ENCODE measurements at regions not wholly inside any gene's neighbourhood (a gene's known extent, or its start where the extent isn't known, plus 50 kb on each side); places are given as distances from the start of the nearest gene placed in this dataset.

DNA sequence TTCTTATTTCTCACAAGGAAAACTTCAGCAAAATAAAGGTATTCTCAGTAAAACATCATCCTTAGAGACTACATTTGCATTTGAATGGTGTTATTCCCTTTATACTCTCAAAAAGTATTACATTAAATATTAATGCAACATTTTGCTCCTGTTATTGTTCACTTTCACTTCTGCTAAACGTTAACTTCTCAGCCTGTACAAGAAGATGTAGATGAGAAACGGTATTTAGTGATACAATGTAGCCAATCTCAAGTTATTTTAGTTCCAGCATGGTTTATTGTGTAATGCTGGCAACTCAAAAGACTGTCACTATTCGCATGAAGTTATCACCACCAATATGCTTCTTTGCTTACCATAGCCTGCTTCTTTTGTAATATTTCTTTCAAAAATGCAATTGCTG lies 514.1 kb downstream of the CPS1 start:
- DNase-seq = no peak

DNA sequence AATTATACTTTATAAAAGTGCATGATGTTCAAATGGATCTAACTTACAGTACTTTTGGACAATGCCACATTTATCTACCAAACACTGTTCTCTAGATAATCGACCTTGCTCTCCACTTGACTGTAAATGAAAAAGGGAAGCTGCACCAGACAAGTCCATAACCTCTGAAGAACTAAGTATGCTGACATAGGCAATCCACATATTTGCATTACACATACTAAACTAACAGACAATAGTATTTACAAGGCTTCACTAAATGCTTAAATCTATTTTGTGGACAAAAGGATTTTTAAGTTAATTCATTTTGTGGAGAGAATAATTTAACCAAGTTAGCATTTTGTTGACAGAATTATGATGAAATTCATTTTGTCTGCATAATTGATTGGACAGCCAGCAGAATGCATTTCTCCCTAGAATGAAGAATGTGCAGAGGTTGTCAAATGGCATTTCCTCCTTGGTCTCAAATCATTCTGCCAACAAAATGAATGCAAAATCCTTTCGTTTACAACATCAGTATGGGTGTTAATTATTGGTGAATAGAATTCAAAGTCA lies 520.9 kb downstream of the CPS1 start:
- no peak for DNase-seq

DNA sequence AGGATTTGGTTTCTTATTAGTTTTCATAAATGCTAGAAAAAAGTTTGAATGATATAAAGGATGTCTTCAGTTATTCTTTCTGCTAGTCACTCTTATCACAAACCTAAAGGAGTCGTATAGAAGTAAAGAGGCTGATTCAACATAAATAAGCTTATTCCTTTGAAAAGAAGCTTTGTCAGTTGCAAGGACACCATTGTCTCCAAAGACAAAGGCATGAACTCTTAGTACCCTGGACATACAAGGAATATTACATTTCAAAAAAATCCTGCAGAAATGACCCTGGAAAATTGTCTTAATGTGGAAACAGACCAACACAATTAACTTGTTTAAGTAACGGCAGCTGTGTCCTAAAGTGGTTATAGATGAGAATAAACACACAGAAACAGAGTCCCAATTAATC lies 528.0 kb downstream of the CPS1 start:
- no peak for DNase-seq

DNA sequence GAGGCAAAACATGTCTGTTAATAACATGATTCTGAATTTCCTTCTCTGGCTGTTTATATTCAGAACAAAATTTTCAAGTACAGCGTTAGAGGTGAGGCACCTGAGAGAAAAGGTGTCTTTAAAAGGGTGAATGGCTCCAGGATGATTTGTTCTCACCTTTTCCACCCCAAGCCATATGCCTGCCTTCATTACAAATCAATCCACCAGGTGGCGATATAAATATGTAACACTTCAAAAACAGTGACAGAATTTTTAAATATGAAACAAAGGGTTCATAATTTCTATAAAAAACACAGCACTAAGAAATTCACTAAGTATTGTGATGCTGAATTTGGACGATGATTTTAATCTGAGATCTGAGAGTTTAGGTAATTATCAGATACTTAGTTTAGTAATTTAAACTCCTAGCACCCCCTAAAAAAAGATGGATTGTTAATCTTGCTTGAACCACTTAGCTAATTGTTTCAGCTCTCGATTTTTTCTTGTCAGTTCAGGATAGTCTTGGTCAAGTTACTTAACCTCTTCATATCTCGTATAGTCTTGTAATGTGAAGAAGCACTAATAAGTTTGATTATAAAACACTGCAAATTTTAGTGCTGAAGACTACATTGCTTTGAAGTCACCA lies 528.8 kb downstream of the CPS1 start:
- DNase-seq = no peak

DNA sequence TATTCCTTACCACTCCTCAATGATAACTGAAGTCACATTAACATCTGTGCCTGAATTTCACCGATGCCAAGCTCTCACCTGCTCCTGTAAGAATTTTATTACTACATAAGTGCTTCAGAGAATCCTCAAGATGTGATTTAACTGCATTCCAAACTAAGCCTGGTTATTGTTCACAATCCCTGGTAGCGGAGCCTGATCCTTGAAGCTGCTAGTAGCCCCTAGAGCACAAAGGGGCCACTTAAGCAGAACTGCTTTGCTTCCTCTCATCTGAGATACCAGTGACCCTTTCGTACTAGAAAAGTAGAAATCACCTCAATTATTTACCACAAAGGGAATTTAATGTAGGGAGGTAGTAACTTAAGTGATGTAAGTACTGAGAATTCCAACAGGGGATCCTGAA lies 529.6 kb downstream of the CPS1 start:
- DNase-seq = no peak

DNA sequence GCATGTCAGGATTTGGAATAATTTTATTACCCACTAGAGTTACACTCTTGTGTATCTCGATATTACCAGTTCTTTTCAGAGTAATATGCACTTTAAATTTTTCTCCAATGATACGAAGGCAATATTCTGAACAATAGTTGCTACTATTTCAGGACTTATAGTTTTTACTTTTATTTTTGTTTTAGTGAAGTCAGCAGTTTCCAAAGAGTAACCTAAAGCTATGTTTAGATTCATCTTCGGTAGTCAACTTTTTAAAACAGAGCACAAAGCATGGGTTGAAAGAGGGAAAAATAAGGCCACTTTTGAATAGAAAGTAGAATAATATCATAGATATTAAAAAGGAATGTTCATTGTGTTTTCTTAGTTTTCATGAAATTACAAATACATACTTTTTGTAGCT lies 532.7 kb downstream of the CPS1 start:
- no peak for DNase-seq

DNA sequence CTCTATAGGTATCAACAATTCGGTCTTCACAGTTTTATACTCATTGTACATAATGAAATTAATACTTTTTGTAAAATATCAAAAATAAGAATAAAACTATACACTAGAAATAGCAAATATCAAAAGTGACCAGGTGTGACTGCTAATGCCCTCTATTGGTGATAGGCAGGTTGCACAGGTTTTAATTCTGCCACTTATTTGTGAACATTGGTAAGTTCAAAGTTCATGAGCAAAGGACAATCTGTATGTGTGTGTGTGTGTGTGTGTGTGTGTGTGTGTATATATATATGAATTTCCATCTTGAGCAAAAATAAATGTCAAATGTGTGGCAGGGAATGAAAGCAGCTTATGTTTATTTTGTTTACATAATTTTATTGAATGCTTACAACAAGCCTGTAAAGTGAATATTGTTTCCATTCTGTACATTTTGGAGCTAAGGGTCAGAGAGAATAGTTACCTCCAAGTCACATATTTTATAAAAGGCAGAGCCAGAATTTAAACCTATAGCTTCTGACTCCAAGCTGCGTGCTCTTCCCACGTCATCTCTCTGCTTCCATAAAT lies 537.4 kb downstream of the CPS1 start:
- no peak for DNase-seq

DNA sequence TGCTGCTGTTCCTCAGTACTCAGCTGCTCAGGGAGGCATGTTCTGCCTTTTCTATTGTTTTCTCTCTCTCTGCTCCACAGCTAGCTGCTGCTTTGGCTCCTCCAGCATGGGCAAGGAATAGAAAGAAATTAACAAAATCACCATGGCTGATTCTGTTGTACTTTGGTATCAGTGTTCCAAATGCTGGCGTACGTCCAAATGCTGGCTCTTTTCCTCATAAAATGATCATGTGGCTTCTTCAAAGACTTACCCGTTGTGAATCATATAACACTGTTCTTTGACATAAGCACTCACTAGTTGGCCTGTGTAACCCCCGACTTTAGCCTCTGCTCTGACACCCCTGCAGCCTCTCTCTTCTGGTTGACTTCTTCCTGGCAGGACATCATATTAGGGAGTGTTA lies 547.6 kb downstream of the CPS1 start:
- no peak for DNase-seq

DNA sequence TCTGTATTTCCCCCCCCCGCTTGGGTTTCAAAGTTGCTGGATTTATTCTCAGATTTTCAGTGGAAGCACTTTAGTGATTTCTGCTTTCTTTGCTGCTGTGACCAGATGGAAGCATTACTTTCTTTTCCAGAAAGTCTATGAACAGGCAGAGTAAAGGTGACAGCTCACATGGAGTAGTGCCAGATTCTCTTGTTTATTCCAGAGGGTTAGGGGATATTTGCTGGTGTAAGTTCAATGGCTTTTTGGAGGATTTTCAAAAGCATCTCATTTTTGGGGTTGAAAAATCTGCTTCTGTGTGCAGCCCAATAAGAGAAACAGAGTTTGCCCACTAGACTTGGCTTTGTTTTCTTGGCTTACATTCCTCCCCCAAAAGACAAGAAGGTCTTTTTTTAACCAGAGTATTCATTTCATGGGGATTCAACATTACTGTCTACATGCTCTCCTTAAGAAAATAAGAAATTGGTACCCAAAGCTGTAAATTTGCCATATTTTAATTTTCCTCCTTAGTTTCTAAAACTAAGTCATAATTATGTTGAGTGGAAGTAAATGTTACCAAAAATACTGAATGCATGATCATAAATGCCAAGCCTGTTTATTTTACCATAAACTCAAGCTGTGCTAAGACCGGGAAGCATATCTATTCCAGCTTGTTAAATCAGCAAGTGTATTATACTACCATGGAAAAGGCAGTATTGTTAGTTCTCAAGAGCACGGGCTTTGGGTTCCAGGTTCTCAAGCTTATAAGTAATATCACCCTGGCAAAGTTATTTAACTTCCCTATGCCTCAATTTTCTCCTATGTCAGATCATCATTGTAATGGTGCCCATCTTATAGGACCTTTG lies 557.2 kb downstream of the CPS1 start:
- DNase-seq = no peak

DNA sequence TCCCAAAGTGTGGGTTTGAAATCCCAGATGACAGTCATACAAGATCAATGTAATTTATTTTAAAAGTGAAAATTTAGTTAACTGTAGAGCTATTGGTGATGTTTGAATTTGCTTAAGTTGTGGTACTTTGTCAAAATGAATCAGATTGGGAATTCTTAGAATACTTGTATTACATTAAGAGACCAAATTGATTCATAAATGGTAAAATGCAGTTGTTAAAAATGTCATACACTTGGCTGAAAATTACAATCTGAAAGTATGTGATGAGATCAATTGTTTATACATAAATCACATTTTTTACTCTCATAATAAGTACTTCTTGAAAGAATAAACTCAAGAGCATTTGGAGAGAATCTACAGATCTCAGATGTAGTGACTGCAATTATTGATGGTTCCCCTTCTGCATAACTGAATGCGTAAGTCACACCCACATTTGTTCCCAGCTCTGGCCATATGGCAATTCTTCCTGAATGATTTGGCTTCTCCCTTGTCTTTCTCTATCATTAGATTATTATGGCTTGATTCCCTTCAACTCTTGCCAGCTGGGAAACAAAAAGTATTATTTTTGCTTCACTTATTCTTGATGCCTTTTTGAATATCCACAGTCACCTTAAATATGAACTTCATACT lies 558.5 kb downstream of the CPS1 start:
- DNase-seq = no peak

DNA sequence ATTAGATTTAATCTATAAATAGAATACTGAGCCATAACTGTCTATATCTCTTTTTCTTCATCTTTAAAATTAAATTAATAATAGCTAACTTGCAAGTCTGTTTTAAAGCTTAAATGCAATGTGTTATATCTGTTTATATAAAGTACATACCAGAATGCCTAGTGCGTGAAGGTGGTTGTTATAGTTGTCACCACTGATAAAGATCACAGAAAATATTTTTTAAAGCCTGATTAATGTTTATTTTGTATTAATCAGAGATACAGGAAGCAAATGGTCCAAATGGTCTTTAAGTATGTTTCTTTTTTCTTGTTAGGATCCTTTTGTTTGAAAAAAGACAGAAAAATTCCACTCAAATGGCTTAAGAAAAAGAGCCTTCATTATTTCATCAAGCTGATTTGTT lies 560.6 kb downstream of the CPS1 start:
- DNase-seq = no peak

DNA sequence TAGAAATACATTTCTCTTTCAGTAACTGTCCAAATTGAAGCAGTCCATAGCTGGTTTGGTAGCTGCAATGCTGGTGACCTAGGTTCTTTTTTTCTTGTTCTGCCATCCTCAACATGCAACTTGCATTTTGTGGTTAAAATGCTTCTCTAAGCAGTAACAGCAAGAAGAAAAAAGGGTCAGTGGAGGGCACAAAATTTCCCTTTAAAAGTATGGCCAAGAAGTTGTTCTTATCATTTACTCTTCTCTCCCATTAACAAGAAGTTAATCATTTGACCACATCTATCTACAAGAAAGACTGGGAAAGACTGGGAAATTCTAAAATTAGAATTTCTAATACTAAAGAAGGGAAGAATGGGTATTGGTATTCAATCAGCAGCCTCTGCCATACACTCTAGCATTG lies 569.9 kb downstream of the CPS1 start:
- DNase-seq = no peak

DNA sequence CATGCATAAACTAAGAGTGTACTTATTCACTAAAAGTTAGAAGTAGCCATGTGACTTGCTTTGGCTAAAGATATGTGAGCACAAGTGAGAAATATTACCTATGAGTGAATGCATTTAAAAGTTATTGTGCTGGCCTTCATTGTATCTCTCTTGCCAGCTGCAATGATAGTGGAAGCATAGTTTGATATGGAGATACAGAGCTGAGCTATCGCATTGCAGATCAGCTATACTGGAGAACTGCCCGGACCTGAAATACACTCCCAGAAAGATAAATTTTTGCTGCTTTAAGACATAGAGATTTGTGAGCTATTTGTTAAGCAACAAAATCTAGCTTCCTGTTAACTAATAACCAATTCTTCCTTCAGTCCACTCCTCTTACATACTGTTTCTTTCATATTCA lies 571.1 kb downstream of the CPS1 start:
- no peak for DNase-seq

DNA sequence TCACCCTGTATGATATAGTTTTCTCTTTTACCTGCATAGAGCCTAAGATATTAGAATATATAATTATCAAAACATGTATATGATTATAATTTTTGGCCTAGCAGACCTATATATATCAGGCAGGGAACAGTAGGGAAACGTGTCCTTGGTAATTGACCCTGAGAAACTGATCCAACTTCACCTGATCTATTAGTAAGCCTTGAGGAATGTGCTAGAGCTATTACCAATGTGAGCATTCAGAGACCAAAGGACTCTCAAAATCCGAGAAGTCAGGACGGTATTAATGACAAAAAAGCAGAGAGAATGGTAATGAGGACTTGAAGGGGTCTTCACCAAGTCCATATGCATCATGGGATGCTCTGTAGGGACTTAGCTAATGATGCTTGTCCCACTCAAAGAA lies 571.9 kb downstream of the CPS1 start:
- DNase-seq = no peak

DNA sequence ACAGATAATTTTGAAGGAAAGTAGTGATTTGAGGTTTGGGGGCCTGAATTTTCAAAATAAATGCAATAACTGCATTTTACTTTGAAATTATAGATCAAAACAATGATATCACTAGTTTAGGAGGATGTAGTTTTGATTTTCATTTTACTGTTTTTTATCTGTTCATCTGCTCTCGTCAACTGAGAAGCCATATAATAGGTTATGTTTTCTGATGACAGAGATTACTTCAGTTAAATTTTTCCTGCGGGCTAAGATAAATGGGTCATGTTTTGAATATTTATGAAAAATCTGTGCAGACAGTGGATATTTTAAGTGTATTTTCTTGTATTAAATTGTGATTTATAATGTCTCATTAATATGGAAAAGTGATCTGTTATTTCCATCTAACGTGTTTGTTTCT lies 573.4 kb downstream of the CPS1 start:
- DNase-seq = no peak

DNA sequence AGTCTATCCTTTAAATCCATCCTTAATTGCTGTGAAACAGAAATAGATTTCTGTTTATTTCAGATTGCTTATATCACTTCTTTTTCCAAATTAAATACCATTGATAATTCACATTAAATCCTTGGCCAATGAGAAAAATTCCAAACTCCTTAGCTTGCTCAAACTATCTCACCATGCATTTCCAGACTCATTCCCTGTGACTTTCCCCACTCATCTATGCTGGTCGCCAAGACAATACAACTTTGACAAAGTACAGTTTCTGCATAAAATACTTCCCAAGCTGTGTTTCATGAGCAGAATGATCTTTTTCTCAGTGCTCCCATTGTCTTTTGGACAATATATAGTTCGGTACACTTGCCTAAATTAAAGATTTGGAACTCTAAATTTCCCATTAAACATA lies 575.6 kb downstream of the CPS1 start:
- no peak for DNase-seq

DNA sequence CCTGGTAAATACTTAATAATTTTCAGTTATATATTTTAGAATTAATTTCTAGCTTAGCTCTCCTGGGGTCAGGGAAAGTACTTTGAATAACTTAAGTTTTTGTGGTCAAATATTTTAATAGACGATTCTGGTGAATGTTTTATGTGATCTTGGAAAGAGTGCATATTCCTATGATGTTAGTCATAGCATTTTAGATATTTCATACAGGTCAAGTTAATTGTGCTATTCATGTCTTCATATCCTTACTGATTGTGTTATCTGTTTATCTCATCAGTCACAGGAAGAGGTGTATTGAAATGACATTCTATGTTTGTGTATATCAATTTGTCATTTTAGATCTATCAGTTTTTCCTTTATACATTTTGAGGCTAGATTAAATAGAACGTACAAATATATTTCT lies 576.2 kb downstream of the CPS1 start:
- no peak for DNase-seq

DNA sequence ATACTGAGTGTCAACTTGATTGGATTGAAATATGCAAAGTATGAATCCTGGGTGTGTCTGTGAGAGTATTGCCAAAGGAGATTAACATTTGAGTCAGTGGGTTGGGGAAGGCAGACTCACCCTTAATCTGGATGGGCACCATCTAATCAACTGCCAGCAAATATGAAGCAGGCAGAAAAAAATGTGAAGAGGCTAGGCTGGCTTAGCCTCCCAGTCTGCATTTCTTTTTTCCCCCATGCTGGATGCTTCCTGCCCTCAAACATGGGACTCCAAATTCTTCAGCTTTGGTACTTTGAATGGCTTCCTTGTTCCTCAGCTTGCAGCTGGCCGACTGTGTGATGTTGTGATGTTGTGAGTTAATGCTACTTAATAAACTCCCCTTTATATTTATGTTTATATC lies 577.4 kb downstream of the CPS1 start:
- DNase-seq = no peak

DNA sequence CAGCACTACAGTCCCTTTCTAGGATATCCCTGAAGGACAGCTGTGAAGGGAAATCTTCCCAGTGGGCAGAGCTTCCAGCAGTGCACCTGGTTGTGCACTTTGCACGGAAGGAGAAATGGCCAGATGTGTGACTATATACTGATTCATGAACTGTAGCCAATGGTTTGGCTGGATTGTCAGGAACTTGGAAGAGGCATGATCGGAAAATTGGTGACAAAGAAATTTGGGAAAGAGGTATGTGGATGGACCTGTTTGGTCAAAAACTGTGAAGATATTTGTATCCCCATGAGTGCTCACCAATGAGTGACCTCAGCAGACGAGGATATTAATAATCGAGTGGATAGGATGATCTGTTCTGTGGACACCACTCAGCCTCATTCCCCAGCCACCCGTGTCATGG lies 582.2 kb downstream of the CPS1 start:
- no peak for DNase-seq

DNA sequence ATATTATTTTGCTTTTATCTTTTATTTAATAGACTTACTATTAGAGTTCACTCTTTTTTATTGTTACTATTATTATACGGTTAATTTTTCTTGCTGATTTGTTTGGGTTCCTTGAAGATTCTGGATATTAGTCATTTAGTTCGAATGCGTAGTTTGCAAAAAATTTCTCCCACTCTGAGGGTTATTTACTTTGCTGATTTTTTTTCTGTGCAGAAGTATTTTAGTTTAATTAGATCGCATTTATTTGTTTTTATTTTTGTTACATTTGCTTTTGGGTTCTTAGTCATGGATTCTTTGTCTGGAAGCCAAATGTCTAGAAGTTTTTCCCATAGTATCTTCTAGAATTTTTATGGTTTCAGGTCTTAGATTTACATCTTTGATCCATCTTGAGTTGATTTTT lies 585.2 kb downstream of the CPS1 start:
- DNase-seq = no peak

DNA sequence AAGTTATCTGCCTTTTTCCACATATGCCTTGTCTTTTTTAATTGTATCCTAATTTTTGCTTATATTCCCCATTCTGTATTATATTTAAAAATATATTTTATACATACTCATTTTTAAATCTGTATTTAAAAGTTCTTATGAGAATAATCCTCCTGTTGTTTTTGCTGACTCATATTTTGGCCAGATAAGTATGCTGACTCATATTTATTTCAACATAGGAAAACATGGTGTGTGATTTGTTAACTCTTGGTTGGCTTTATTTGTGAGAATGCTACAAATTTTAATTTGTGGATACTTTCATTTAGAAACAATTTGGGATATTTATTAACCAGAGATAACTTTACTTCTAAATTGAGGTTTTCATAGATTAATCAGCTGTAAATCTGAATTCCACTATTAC lies 587.7 kb downstream of the CPS1 start:
- no peak for DNase-seq

DNA sequence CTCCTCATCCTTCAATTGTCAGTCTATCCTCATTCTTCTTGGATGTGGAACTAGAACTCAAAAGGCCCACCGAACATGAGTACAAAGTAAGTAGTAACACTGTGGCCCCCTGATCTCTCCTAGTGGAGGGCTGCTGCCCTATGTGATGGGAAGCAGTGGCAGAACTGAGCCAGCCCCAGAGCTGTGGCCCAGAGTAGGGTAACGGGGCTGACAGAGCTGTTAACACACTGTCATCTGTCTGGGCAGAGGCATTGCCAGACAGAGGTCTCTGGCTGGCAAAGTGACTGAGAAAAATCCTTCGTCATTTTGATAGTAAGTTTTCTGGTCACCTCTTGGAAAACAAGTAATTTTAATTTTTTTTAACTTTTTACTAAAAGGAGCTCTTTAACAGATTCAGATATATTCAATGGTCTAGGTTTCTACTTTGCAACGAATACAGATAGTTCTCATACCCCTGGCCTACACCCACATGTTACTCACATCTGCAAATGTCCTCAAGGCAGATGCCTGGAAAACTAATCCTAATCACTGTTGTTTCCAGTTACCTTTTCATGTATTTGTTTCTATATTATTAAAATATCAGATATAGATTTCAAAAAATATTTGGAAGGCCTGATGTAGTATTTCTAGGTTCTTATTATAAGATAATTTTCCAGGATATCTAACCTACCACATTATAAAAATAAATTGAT lies 588.7 kb downstream of the CPS1 start:
- DNase-seq = no peak

DNA sequence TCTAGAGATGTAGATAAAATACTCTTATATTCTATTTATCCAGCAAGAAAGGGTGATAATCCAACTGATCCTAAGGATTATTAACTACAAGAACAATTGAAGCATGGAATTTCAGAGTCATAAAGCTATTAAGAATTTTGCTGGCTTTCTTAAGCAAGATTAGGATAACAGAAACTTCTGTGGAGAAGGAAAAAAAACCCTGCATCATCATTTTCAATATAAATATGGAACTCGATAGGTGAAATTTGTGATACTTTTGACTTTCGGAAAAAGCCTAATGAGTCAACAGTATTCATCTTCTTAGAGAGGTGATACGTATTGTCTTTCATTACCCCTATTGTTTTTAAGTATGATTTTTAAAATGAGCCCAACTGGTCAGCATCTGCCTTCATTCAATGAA lies 593.3 kb downstream of the CPS1 start:
- no peak for DNase-seq
